ENCODE measurements at regions not wholly inside any gene's neighbourhood (a gene's known extent, or its start where the extent isn't known, plus 50 kb on each side); places are given as distances from the start of the nearest gene placed in this dataset.

DNA sequence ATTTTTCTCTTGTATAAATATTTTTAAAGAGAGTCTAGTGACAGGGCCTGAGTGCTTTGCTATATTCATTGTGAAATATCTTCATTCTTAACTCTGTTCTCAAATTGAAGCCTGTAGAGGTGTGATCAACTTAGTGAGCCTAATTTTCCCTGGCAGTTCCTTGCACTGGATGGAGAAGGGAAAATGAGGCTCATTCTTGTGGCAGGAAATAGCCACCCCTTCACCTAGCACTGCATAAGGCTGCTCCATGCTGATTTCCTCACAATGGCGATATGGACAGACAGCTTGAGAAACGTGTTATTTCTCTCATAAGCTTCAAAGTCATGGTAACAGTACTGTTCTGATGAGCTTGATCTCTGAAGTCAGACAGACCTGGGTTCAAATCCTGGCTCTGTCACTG, 146.2 kb downstream of the AKAP11 start:
- no peak overlapping the region for H3K27ac ChIP-seq (ENCODE audit: low read depth)
- TF ChIP-seq CTCF (conservative IDR thresholded peaks at IDR 0.05; ENCODE audit: low read depth in 2 of 2) (no peak), CREB1 (CRISPR knock-in tag; IDR thresholded peaks at IDR 0.05; ENCODE audit: low read depth) (no peak), ZNF462 (CRISPR knock-in tag; IDR thresholded peaks at IDR 0.05) (no peak), ZNF114 (CRISPR knock-in tag; IDR thresholded peaks at IDR 0.05) (no peak), REST (IDR thresholded peaks at IDR 0.05; ENCODE audit: unreplicated experiment) (no peak), NANOG (IDR thresholded peaks at IDR 0.05; ENCODE audit: borderline replicate concordance) (no peak), EZH2phosphoT487 (IDR thresholded peaks at IDR 0.05; ENCODE audit: unreplicated experiment) (no peak)
- no peaks in the 10 kb centered on the region for H3K27me3 ChIP-seq (ENCODE audit: insufficient read depth)
- H2AFZ ChIP-seq, result peak overlapping the region; percentile 69; the same call in 1 of the 2 replicates
- no peaks in the 10 kb centered on the region for H3K4me1 Mint-ChIP-seq
- no peaks in the 10 kb centered on the region for H3K36me3 ChIP-seq (ENCODE audit: insufficient read depth)
- DNase-seq (ENCODE audit: low spot score) (no peak), ATAC-seq (no peak)
- peaks cover 4% of the 10 kb centered on the region for H3K9me3 Mint-ChIP-seq
- no peak overlapping the region for H3K27ac Mint-ChIP-seq
- H3K27me3 Mint-ChIP-seq (ENCODE audit: insufficient read depth, low read depth, poor library complexity), result peaks cover 4% of the 10 kb centered on the region
- H3K4me1 ChIP-seq (ENCODE audit: insufficient read depth), result no peaks in the 10 kb centered on the region
- H4K20me1 ChIP-seq (replicated peaks; ENCODE audit: insufficient read depth), result no peaks in the 10 kb centered on the region
- H3K79me2 ChIP-seq (replicated peaks; ENCODE audit: insufficient read depth), result no peaks in the 10 kb centered on the region
- H3K36me3 Mint-ChIP-seq (ENCODE audit: low read depth), result peaks cover 3% of the 10 kb centered on the region; the same call in 2 of the 3 replicates
- H3K9me2 ChIP-seq (ENCODE audit: insufficient read depth), result peaks cover 7% of the 10 kb centered on the region; the same call in 1 of the 2 replicates
- no peaks in the 10 kb centered on the region for H3F3A ChIP-seq (replicated peaks; ENCODE audit: low read depth)
- H3K4me3 Mint-ChIP-seq, result no peak overlapping the region
- no peak overlapping the region for H3K4me3 ChIP-seq
- H3K4me2 ChIP-seq, result no peak overlapping the region
